HG03571 (cell line): ENCODE measurements at regions not wholly inside any gene's neighbourhood (a gene's known extent, or its start where the extent isn't known, plus 50 kb on each side); places are given as distances from the start of the nearest gene placed in this dataset.
"Not testable (repeated sequence)": the region's sequence is repeated elsewhere in the genome, so short reads cannot be mapped to it uniquely, and the experiment has no call there.

Experiments used
- ATAC-seq: cut with Tn5 transposase; IDR thresholded peaks from one replicate; pipeline ENCODE4 v1.9.1; 2021; ENCODE audit not compliant: unreplicated experiment

DNA sequence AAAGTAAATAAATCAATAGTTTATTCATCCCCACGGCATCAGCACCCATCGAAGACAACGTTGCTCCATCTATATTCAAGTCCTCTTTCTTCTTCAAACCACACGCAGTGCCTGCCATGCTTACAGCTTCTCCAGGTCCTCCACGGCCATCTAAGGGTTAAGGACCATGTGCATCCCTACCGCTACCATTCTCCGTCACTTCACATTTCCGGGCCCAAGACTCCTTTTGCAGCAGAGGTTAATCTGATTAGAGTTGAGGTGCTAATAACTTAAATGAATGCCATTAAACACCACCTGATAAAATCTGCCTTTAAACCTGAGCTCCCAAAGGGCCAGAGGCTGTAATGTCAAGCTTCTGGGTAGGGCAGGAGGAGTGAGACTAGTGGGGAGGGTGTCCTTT lies 79.7 kb upstream of the CCND2 start:
- ATAC-seq, result no peak

- no peak for ATAC-seq
Measured at GRCh38 chr12:4191642-4192041, 81.9 kb upstream of the CCND2 start.

- ATAC-seq, result no peak
Measured at GRCh38 chr12:4191149-4191548, 82.4 kb upstream of the CCND2 start.

DNA sequence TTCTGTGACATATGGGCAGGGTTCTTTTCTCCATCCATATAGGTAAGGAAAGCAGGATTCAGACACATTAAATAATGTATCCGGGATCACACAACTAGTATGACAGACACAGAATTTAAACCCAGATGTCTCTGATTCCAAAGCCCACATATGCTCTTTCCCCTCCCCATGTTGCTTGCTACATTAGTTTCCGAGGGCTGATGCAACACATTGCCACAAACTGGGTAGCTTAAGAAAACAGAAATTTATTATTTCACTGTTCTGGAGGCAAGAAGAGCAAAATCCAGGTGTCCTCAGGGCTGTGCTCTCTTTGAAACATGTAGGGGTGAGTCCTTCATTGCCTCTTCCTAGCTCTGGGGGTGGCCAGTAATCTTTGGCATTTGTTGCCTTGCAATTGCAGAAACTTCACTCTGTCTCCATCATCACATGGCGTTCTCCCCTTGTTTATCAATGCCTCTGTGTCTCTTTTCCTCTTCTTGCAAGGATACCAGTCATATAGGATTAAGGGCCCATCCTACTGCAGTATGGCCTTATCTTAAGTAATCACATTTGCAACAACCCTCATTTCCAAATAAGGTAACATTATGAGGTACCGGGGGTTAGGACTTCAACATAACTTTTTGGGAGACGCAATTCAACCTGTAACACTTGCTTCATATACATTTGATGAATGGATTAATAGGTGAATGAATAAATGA lies 83.0 kb upstream of the CCND2 start:
- no peak for ATAC-seq

DNA sequence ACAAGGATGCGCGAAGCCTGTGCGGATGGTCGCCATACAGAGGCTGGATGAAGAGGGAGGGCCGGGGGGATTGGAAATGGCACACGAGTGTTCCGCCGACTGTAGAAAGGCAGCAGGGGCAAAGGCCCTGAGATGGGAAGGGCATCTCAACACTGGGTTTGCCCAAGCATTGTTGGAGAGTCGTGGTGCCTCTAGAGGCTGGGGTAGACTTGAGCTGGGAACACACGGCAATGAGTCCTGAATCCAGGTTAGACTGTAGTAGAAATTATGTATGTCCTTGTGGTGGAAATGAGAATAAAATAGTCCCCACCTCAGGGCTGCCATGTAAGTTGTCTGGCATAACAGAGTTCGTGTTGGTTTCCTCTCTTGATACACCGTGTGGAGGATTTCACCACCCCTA lies 83.8 kb upstream of the CCND2 start:
- no peak for ATAC-seq

GRCh38 chr12:4187916-4188315 lies 85.6 kb upstream of the CCND2 start:
- no peak for ATAC-seq

DNA sequence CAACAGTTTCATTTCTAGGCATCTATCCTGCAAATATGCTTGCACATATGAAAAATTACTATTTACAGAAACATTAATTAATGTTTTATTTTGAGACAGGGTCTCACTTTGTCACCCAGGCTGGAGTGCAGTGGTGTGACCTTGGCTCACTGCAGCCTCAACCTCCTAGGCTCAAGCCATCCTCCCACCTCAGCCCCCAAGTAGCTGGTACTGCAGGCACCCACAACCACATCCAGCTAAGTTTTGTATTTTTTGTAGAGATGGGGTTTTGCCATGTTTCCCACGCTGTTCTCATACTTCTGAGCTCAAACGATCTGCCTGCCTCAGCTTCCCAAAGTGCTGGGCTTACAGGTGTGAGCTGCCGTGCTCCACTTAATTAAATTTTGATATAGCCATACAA lies 86.2 kb upstream of the CCND2 start:
- ATAC-seq, result not testable (repeated sequence)

- ATAC-seq, result no peak
Measured at GRCh38 chr12:4178424-4179170, 95.0 kb upstream of the CCND2 start.

DNA sequence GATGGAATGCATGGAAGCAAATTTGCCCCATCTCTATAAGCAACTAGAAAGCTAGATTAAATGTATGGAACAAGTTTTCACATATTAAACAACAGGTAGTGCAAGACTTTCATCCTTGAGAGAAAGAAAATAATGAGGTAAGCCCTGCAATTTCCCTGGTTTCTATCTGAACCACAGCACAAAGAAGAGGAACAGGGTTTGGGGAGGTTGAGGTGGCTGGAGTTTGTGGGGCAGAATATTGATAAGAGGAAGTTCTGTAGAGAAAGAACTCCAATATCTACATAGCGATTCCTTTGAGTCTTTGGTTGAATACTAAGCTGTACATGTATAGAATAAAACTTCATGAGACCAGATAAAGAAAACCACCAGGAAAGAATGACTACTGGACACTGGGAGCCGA lies 96.3 kb upstream of the CCND2 start:
- no peak for ATAC-seq

- ATAC-seq, result no peak
Measured at GRCh38 chr12:4176168-4176567, 97.4 kb upstream of the CCND2 start.

DNA sequence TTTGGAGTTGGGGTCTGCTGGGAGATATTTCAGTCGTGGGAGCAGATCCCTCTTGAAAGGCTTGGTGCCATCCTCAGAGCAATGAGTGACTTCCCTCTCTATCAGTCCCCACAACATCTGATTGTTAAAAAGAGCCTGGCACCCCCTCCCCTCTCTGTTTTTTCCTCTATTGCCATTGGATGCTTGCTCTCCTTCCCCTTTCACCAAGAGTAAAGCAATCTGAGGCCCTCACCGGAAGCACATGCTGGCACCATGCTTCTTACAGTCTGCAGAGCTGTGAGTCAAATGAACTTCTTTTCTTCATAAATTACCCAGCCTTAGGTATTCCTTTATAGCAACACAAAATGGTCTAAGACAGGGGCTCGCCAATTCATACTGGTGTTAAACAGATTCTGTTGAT lies 99.1 kb upstream of the CCND2 start:
- ATAC-seq, result no peak

GRCh38 chr12:4172999-4173398 lies 100.6 kb upstream of the CCND2 start:
- no peak for ATAC-seq

DNA sequence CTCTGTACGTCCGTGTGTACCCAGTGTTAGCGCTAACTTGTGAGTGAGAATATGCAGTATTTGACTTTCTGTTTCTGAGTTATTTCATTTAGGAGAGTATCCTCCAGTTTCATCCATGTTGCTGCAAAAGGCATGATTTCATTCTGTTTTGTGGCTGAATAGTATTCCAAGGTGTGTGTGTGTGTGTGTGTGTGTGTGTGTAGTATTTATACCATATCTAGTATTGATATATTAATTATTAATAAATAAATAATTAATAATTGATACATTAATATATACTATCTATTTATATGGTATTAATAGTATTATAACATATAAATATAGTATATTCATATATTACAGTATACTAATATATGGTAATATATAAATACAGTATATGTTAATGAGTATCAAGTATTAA lies 101.8 kb upstream of the CCND2 start:
- no peak for ATAC-seq

GRCh38 chr12:4169959-4170358 lies 103.6 kb upstream of the CCND2 start:
- no peak for ATAC-seq

DNA sequence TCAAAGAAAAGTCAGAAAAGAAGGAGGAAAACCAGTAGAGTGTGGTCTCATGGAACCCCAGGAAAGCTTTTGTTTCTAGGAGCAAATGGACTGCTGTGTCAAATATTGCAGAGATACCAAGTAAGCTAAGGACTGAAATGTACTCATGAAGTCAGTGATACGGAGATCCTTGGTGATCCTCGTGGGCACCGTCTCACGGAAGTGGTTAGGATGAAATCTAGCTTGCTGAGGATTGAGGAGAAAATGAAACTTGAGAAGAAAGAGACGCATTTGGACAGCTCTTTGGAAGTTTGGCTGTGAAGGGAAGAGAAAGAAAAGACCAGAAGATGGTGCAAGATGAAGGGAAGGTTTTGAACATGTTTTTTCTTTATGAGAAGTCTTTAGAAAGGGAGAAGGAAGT lies 104.0 kb upstream of the CCND2 start:
- ATAC-seq, result no peak

DNA sequence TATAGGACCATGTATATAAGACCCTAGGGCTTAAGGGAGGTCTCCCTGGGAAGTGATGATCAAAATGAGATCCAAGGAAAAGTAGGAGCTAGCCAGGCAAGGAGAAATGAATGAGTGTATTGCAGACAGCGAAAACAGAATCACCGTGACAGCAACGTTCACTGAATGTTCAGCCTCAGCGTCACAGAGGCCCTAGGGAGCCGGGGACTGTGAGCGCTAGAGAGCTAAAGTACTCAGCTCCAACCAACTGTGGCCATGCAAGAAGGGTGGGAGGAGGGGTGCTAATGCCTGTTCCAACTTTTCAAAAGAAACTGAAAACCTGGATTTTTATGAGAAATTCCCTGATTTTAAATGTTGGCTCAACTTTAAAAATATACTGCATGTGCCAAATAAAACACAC lies 105.5 kb upstream of the CCND2 start:
- no peak for ATAC-seq

- ATAC-seq, result peak; percentile 69
Measured at GRCh38 chr12:4164559-4165558, 108.7 kb upstream of the CCND2 start.

- ATAC-seq, result no peak
Measured at GRCh38 chr12:4164188-4164558, 109.4 kb upstream of the CCND2 start.

GRCh38 chr12:4161718-4162117 lies 111.8 kb upstream of the CCND2 start:
- no peak for ATAC-seq

GRCh38 chr12:4160314-4161040 lies 113.1 kb upstream of the CCND2 start:
- ATAC-seq, result no peak

GRCh38 chr12:4159851-4160250 lies 113.7 kb upstream of the CCND2 start:
- no peak for ATAC-seq
